SK-N-SH (cell line): ENCODE measurements at regions not wholly inside any gene's neighbourhood (a gene's known extent, or its start where the extent isn't known, plus 50 kb on each side); places are given as distances from the start of the nearest gene placed in this dataset.

ENCODE experiments used
- CTCF ChIA-PET: fragments of 300-600, 350-600 bp; formaldehyde crosslinking; extraction: SDS; loops from one replicate; lab custom pipeline; 2021; lab: Yijun Ruan, JAX
- POLR2A ChIA-PET: fragments of 350-600 bp; sonication (Branson Sonifier 250); formaldehyde crosslinking; extraction: SDS; loops from one replicate; lab custom pipeline; 2020; ENCODE audit warnings: antibody characterized with exemption, inconsistent platforms; lab: Yijun Ruan, JAX
- DNase-seq: peaks from one replicate; pipeline ENCODE4 v3.0.0; 2012
- H2AFZ ChIP-seq: fragments of 200-600 bp; sonication (generic); 2 replicates; pipeline ENCODE4 v1.8.1; 2016; ENCODE audit warnings: antibody characterized with exemption, mild to moderate bottlenecking, low read depth
- H3F3A ChIP-seq: fragments of 200-600 bp; sonication (generic); replicated peaks from 2 replicates; pipeline ENCODE3; 2016; ENCODE audit warnings: antibody characterized with exemption, mild to moderate bottlenecking; ENCODE audit not compliant: insufficient read depth
- H3K27ac ChIP-seq, 2 experiments: fragments of 200-500 bp in 1 of 2; fragments of 200-600 bp in 1 of 2; sonication (Bioruptor generic) in 1 of 2; sonication (generic), shearing (Covaris generic) in 1 of 2; 2 replicates each; pipeline versions ENCODE4 v1.5.1 to v1.6.1; 2014 to 2016; ENCODE audit warnings: low read depth in 2 of 2, inconsistent platforms in 1 of 2, low read length in 1 of 2, mild to moderate bottlenecking in 1 of 2, mixed read lengths in 1 of 2
- H3K27me3 ChIP-seq: fragments of 200-600 bp; sonication (generic), shearing (Covaris generic); 2 replicates; pipeline ENCODE4 v1.6.1; 2016; ENCODE audit warnings: mixed run types; ENCODE audit not compliant: insufficient read depth
- H3K36me3 ChIP-seq, 2 experiments: fragments of 200-500 bp in 1 of 2; fragments of 200-600 bp in 1 of 2; sonication (Bioruptor generic) in 1 of 2; sonication (generic) in 1 of 2; replicated peaks in 1 of 2; 2 replicates each; pipeline versions ENCODE3 to v1.5.1; 2014 to 2016; ENCODE audit warnings: low read length in 1 of 2, mild to moderate bottlenecking in 1 of 2; ENCODE audit not compliant: insufficient read depth in 2 of 2, control insufficient read depth in 1 of 2
- H3K4me1 ChIP-seq, 2 experiments: fragments of 200-500 bp in 1 of 2; fragments of 200-600 bp in 1 of 2; sonication (Bioruptor generic) in 1 of 2; sonication (generic), shearing (Covaris generic) in 1 of 2; 2 replicates each; pipeline versions ENCODE4 v1.5.1 to v1.6.1; 2014 to 2016; ENCODE audit warnings: low read depth in 1 of 2, low read length in 1 of 2, mixed run types in 1 of 2; ENCODE audit not compliant: insufficient read depth in 2 of 2, control insufficient read depth in 1 of 2
- H3K4me2 ChIP-seq: fragments of 200-600 bp; sonication (generic), shearing (Covaris generic); 2 replicates; pipeline ENCODE4 v1.6.1; 2017; ENCODE audit warnings: mixed run types
- H3K4me3 ChIP-seq, 2 experiments: fragments of 200-500 bp in 1 of 2; fragments of 200-600 bp in 1 of 2; sonication (Bioruptor generic) in 1 of 2; sonication (generic), shearing (Covaris generic) in 1 of 2; 2 replicates each; pipeline versions ENCODE4 v1.5.1 to v1.8.1; 2014 to 2016; ENCODE audit warnings: low read depth in 2 of 2, inconsistent platforms in 1 of 2, low read length in 1 of 2, mild to moderate bottlenecking in 1 of 2, mixed read lengths in 1 of 2, moderate library complexity in 1 of 2
- H3K79me2 ChIP-seq: fragments of 200-600 bp; sonication (generic); 2 replicates; pipeline ENCODE4 v1.8.1; 2017; ENCODE audit warnings: mild to moderate bottlenecking; ENCODE audit not compliant: insufficient read depth
- H3K9ac ChIP-seq: fragments of 200-600 bp; sonication (generic); 2 replicates; pipeline ENCODE4 v1.6.1; 2017; ENCODE audit warnings: mixed run types
- H3K9me2 ChIP-seq: fragments of 200-600 bp; sonication (generic); 2 replicates; pipeline ENCODE4 v1.6.1; 2017; ENCODE audit warnings: mixed run types
- H3K9me3 ChIP-seq: fragments of 200-600 bp; sonication (generic); 2 replicates; pipeline ENCODE4 v1.6.1; 2017; ENCODE audit warnings: mixed run types, mild to moderate bottlenecking, moderate library complexity
- H4K20me1 ChIP-seq: fragments of 200-600 bp; sonication (generic); 2 replicates; pipeline ENCODE4 v1.6.1; 2017; ENCODE audit warnings: mild to moderate bottlenecking, mixed run types; ENCODE audit not compliant: insufficient read depth
- ELF1 ChIP-seq: IDR thresholded peaks from 2 replicates; pipeline ENCODE4 v1.4.0; 2012
- FOSL2 ChIP-seq: IDR thresholded peaks from 2 replicates; pipeline ENCODE4 v1.4.0; 2012; ENCODE audit warnings: low read depth, mild to moderate bottlenecking, moderate library complexity, borderline replicate concordance
- MEF2A ChIP-seq: IDR thresholded peaks from 2 replicates; pipeline ENCODE4 v1.4.0; 2012; ENCODE audit warnings: low read depth, borderline replicate concordance
- MXI1 ChIP-seq: IDR thresholded peaks from 2 replicates; pipeline ENCODE4 v1.6.1; 2012; ENCODE audit warnings: mild to moderate bottlenecking, low read depth, low read length, improper control_type of control experiment
- POLR2AphosphoS5 ChIP-seq: IDR thresholded peaks from 2 replicates; pipeline ENCODE4 v1.6.1; 2012; ENCODE audit warnings: low read depth, low read length
- RAD21 ChIP-seq: IDR thresholded peaks from 2 replicates; pipeline ENCODE4 v1.6.1; 2012; ENCODE audit warnings: mild to moderate bottlenecking, low read length
- SIN3A ChIP-seq: IDR thresholded peaks from 2 replicates; pipeline ENCODE4 v1.6.1; 2012; ENCODE audit warnings: low read depth, mild to moderate bottlenecking, low read length, moderate library complexity, borderline replicate concordance
- SMC3 ChIP-seq: IDR thresholded peaks from 2 replicates; pipeline ENCODE4 v1.6.1; 2012; ENCODE audit warnings: low read depth, low read length, improper control_type of control experiment
- TCF12 ChIP-seq: IDR thresholded peaks from 2 replicates; pipeline ENCODE4 v1.4.0; 2012
- YY1 ChIP-seq: IDR thresholded peaks from 2 replicates; pipeline ENCODE4 v1.4.0; 2012; ENCODE audit warnings: low read depth, mild to moderate bottlenecking
- WGBS: methylation state at CpG from one replicate; pipeline ENCODE4 v1.1.6; 2017; ENCODE audit warnings: low lambda C conversion rate; 5-methylcytosine and 5-hydroxymethylcytosine counted together
- TF ChIP-seq, protein P1 (sequence below): IDR thresholded peaks from 2 replicates; pipeline ENCODE4 v1.4.0; 2012; ENCODE audit warnings: low read depth, borderline replicate concordance
- TF ChIP-seq, protein P2 (sequence below): fragments of 150-350 bp; IDR thresholded peaks from 2 replicates; pipeline ENCODE4 v1.6.1; 2016; ENCODE audit warnings: mild to moderate bottlenecking, low read depth, low read length
- TF ChIP-seq, protein P3 (sequence below): fragments of 200-600 bp; sonication (generic); IDR thresholded peaks from 2 replicates; pipeline ENCODE4 v1.6.1; 2017; ENCODE audit warnings: antibody characterized with exemption, mild to moderate bottlenecking, moderate library complexity
- TF ChIP-seq, protein P4 (sequence below): IDR thresholded peaks from 2 replicates; pipeline ENCODE4 v1.6.1; 2012; ENCODE audit warnings: mild to moderate bottlenecking, low read depth, low read length, moderate library complexity
- TF ChIP-seq, protein P5 (sequence below): IDR thresholded peaks from 2 replicates; pipeline ENCODE4 v1.4.0; 2012; ENCODE audit warnings: low read depth, borderline replicate concordance
- TF ChIP-seq, protein P6 (sequence below): IDR thresholded peaks from 2 replicates; pipeline ENCODE4 v1.4.0; 2012; ENCODE audit warnings: low read depth

DNA sequence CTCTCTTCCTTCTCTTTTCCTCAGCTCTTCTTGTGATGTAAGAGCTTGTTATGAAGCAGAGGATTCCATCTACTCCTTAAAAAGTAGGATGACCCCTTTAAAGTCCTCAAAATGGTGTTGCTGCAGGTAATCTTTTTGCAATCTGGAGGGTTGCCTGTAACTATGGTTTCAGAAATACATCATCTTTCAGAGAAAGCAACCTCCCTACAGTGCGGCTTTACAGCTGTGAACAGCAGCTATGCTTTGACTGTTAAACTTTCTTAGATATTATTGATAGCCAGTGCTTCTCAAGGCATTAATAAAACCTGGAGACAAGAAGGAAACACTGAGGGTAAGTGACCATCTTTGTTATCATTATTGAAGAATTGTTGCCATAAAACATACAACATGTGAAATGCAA, 86.6 kb upstream of the MDFIC start:
- no peak overlapping the region for H3K27ac ChIP-seq
- H3K79me2 ChIP-seq = no peaks in the 10 kb centered on the region
- H3K9me2 ChIP-seq = no peaks in the 10 kb centered on the region
- H3K4me2 ChIP-seq = no peak overlapping the region
- WGBS = 3% methylated on average over 1 of the region's 1 CpG
- no peak overlapping the region for H3K9ac ChIP-seq
- no peak overlapping the region for H2AFZ ChIP-seq
- H3K4me1 ChIP-seq = no peaks in the 10 kb centered on the region
- ChIA-PET POLR2A (no interaction called here), CTCF (no interaction called here)
- DNase-seq = no peak
- no peaks in the 10 kb centered on the region for H3K27me3 ChIP-seq
- H3K36me3 ChIP-seq = no peaks in the 10 kb centered on the region
- no peaks in the 10 kb centered on the region for H4K20me1 ChIP-seq
- no peaks in the 10 kb centered on the region for H3F3A ChIP-seq
- TF ChIP-seq SMC3 (no peak), MEF2A (no peak), POLR2AphosphoS5 (no peak), FOSL2 (no peak), MXI1 (no peak), RAD21 (no peak), ELF1 (no peak)
- TF ChIP-seq, protein P1, sequence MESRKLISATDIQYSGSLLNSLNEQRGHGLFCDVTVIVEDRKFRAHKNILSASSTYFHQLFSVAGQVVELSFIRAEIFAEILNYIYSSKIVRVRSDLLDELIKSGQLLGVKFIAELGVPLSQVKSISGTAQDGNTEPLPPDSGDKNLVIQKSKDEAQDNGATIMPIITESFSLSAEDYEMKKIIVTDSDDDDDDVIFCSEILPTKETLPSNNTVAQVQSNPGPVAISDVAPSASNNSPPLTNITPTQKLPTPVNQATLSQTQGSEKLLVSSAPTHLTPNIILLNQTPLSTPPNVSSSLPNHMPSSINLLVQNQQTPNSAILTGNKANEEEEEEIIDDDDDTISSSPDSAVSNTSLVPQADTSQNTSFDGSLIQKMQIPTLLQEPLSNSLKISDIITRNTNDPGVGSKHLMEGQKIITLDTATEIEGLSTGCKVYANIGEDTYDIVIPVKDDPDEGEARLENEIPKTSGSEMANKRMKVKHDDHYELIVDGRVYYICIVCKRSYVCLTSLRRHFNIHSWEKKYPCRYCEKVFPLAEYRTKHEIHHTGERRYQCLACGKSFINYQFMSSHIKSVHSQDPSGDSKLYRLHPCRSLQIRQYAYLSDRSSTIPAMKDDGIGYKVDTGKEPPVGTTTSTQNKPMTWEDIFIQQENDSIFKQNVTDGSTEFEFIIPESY = no peak
- TF ChIP-seq, protein P2, sequence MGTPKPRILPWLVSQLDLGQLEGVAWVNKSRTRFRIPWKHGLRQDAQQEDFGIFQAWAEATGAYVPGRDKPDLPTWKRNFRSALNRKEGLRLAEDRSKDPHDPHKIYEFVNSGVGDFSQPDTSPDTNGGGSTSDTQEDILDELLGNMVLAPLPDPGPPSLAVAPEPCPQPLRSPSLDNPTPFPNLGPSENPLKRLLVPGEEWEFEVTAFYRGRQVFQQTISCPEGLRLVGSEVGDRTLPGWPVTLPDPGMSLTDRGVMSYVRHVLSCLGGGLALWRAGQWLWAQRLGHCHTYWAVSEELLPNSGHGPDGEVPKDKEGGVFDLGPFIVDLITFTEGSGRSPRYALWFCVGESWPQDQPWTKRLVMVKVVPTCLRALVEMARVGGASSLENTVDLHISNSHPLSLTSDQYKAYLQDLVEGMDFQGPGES = no peak
- TF ChIP-seq, protein P3, sequence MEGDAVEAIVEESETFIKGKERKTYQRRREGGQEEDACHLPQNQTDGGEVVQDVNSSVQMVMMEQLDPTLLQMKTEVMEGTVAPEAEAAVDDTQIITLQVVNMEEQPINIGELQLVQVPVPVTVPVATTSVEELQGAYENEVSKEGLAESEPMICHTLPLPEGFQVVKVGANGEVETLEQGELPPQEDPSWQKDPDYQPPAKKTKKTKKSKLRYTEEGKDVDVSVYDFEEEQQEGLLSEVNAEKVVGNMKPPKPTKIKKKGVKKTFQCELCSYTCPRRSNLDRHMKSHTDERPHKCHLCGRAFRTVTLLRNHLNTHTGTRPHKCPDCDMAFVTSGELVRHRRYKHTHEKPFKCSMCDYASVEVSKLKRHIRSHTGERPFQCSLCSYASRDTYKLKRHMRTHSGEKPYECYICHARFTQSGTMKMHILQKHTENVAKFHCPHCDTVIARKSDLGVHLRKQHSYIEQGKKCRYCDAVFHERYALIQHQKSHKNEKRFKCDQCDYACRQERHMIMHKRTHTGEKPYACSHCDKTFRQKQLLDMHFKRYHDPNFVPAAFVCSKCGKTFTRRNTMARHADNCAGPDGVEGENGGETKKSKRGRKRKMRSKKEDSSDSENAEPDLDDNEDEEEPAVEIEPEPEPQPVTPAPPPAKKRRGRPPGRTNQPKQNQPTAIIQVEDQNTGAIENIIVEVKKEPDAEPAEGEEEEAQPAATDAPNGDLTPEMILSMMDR = no peak
- no peak overlapping the region for H3K4me3 ChIP-seq
- H3K9me3 ChIP-seq = no peaks in the 10 kb centered on the region

DNA sequence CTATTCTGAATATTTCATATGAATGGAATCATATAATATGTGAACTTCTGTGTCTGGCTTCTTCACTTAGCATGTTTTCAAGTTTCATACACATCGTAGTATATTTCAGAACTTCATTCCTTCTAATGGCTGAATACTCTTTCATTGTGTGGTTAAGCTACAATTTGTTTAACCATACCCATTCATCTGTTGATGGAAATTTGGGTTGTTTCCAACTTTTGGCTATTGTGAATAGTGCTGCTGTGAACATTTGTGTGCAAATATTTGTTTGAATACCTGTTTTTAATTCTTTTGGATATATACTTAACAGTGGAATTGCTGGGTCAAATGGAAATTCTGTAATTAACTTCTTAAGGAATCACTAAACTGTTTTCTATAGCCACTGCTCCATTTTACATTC, 86.0 kb upstream of the MDFIC start:
- no peak overlapping the region for H3K4me2 ChIP-seq
- no peaks in the 10 kb centered on the region for H3K79me2 ChIP-seq
- DNase-seq = no peak
- H3K4me1 ChIP-seq = no peaks in the 10 kb centered on the region
- WGBS = 0% methylated on average over 1 of the region's 1 CpG
- no peaks in the 10 kb centered on the region for H4K20me1 ChIP-seq
- H3K27ac ChIP-seq = no peak overlapping the region
- CTCF ChIA-PET = no interaction called here
- no peaks in the 10 kb centered on the region for H3K9me3 ChIP-seq
- H3K4me3 ChIP-seq = no peak overlapping the region
- H2AFZ ChIP-seq = no peak overlapping the region
- no peaks in the 10 kb centered on the region for H3F3A ChIP-seq
- no peaks in the 10 kb centered on the region for H3K27me3 ChIP-seq
- H3K9ac ChIP-seq = no peak overlapping the region
- H3K36me3 ChIP-seq = no peaks in the 10 kb centered on the region
- POLR2A ChIA-PET = no interaction called here
- no peaks in the 10 kb centered on the region for H3K9me2 ChIP-seq
- TF ChIP-seq MEF2A = no peak
- no peak for TF ChIP-seq YY1
- TF ChIP-seq, protein P4, sequence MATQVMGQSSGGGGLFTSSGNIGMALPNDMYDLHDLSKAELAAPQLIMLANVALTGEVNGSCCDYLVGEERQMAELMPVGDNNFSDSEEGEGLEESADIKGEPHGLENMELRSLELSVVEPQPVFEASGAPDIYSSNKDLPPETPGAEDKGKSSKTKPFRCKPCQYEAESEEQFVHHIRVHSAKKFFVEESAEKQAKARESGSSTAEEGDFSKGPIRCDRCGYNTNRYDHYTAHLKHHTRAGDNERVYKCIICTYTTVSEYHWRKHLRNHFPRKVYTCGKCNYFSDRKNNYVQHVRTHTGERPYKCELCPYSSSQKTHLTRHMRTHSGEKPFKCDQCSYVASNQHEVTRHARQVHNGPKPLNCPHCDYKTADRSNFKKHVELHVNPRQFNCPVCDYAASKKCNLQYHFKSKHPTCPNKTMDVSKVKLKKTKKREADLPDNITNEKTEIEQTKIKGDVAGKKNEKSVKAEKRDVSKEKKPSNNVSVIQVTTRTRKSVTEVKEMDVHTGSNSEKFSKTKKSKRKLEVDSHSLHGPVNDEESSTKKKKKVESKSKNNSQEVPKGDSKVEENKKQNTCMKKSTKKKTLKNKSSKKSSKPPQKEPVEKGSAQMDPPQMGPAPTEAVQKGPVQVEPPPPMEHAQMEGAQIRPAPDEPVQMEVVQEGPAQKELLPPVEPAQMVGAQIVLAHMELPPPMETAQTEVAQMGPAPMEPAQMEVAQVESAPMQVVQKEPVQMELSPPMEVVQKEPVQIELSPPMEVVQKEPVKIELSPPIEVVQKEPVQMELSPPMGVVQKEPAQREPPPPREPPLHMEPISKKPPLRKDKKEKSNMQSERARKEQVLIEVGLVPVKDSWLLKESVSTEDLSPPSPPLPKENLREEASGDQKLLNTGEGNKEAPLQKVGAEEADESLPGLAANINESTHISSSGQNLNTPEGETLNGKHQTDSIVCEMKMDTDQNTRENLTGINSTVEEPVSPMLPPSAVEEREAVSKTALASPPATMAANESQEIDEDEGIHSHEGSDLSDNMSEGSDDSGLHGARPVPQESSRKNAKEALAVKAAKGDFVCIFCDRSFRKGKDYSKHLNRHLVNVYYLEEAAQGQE = no peak
- TF ChIP-seq, protein P3 = no peak
- TF ChIP-seq RAD21 = no peak
- TF ChIP-seq SIN3A = no peak
- TF ChIP-seq TCF12 = no peak
- TF ChIP-seq SMC3 = no peak
- TF ChIP-seq, protein P5, sequence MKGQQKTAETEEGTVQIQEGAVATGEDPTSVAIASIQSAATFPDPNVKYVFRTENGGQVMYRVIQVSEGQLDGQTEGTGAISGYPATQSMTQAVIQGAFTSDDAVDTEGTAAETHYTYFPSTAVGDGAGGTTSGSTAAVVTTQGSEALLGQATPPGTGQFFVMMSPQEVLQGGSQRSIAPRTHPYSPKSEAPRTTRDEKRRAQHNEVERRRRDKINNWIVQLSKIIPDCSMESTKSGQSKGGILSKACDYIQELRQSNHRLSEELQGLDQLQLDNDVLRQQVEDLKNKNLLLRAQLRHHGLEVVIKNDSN = no peak
- TF ChIP-seq, protein P6, sequence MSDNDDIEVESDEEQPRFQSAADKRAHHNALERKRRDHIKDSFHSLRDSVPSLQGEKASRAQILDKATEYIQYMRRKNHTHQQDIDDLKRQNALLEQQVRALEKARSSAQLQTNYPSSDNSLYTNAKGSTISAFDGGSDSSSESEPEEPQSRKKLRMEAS = no peak
